GM19463 (cell line): ENCODE measurements at regions not wholly inside any gene's neighbourhood (a gene's known extent, or its start where the extent isn't known, plus 50 kb on each side); places are given as distances from the start of the nearest gene placed in this dataset.
A peak's percentile ranks its signal among the peaks of the same experiment; 100 is the strongest.

Experiments used
- ATAC-seq: cut with Tn5 transposase; IDR thresholded peaks from one replicate; pipeline ENCODE4 v1.9.1; 2021; ENCODE audit warnings: mild to moderate bottlenecking, moderate library complexity; ENCODE audit not compliant: unreplicated experiment

- no peak for ATAC-seq
These were observed 282.9 kb downstream of the SOX9 start for GRCh38 chr17:72403713-72404209.

GRCh38 chr17:72404872-72405271 lies 284.1 kb downstream of the SOX9 start:
- ATAC-seq: no peak

GRCh38 chr17:72405662-72406230 lies 284.9 kb downstream of the SOX9 start:
- ATAC-seq: no peak

GRCh38 chr17:72406498-72406897 lies 285.7 kb downstream of the SOX9 start:
- no peak for ATAC-seq

GRCh38 chr17:72407336-72407909 lies 286.6 kb downstream of the SOX9 start:
- ATAC-seq: peak; percentile 87

- ATAC-seq: no peak
These were observed 287.1 kb downstream of the SOX9 start for GRCh38 chr17:72407931-72408330.

- no peak for ATAC-seq
These were observed 287.8 kb downstream of the SOX9 start for GRCh38 chr17:72408641-72409040.

- no peak for ATAC-seq
These were observed 288.7 kb downstream of the SOX9 start for GRCh38 chr17:72409405-72410002.

GRCh38 chr17:72411124-72411563 lies 290.3 kb downstream of the SOX9 start:
- ATAC-seq: no peak

- no peak for ATAC-seq
These were observed 291.8 kb downstream of the SOX9 start for GRCh38 chr17:72412650-72413076.

GRCh38 chr17:72413077-72414031 lies 292.5 kb downstream of the SOX9 start:
- no peak for ATAC-seq

GRCh38 chr17:72414032-72414396 lies 293.2 kb downstream of the SOX9 start:
- ATAC-seq: no peak

- no peak for ATAC-seq
These were observed 294.4 kb downstream of the SOX9 start for GRCh38 chr17:72414967-72415853.

- ATAC-seq: no peak
These were observed 295.3 kb downstream of the SOX9 start for GRCh38 chr17:72416054-72416675.

GRCh38 chr17:72416905-72417304 lies 296.1 kb downstream of the SOX9 start:
- ATAC-seq: no peak

GRCh38 chr17:72417627-72418026 lies 296.8 kb downstream of the SOX9 start:
- ATAC-seq: no peak

GRCh38 chr17:72419866-72420774 lies 299.3 kb downstream of the SOX9 start:
- ATAC-seq: peak; percentile 44

GRCh38 chr17:72420775-72421127 lies 299.9 kb downstream of the SOX9 start:
- ATAC-seq: no peak
